Uterus (tissue), 2 donors: ENCODE measurements at regions not wholly inside any gene's neighbourhood (a gene's known extent, or its start where the extent isn't known, plus 50 kb on each side); places are given as distances from the start of the nearest gene placed in this dataset.

Experiments used
- POLR2A ChIP-seq, 2 donors: fragments of 450-650 bp; IDR thresholded peaks; one replicate each; pipeline ENCODE4 v1.6.1; 2016; ENCODE audit warnings: antibody characterized with exemption in 2 of 2, mild to moderate bottlenecking in 1 of 2, moderate library complexity in 1 of 2
- TF ChIP-seq, protein P1 (sequence below), 4 experiments: fragments of 200-600 bp in 2 of 4; fragments of 450-650 bp in 2 of 4; sonication (generic) in 2 of 4; IDR thresholded peaks; one replicate each; pipeline ENCODE4 v1.5.1; 2016 to 2019; ENCODE audit warnings: antibody characterized with exemption in 4 of 4, mild to moderate bottlenecking in 2 of 4, moderate library complexity in 1 of 4

DNA sequence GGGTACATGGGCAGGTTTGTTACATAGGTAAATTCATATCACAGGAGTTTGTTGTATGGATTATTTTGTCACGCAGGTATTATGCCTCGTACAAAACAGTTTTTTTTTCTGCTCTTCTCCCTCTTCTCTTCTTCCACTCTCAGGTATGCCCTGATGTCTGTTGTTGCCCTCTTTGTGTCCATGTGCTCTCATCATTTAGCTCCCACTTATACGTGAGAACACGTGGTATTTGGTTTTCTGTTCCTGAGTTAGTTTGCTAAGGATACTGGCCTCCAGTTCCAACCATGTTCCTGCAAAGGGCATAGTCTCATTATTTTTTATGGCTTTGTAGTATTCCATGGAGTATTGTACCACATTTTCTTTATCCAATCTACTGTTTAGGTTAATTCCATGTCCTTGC lies 65.7 kb downstream of the UNC5CL start:
- TF ChIP-seq POLR2A (IDR thresholded peaks at IDR 0.05): no peak
- TF ChIP-seq, protein P1, sequence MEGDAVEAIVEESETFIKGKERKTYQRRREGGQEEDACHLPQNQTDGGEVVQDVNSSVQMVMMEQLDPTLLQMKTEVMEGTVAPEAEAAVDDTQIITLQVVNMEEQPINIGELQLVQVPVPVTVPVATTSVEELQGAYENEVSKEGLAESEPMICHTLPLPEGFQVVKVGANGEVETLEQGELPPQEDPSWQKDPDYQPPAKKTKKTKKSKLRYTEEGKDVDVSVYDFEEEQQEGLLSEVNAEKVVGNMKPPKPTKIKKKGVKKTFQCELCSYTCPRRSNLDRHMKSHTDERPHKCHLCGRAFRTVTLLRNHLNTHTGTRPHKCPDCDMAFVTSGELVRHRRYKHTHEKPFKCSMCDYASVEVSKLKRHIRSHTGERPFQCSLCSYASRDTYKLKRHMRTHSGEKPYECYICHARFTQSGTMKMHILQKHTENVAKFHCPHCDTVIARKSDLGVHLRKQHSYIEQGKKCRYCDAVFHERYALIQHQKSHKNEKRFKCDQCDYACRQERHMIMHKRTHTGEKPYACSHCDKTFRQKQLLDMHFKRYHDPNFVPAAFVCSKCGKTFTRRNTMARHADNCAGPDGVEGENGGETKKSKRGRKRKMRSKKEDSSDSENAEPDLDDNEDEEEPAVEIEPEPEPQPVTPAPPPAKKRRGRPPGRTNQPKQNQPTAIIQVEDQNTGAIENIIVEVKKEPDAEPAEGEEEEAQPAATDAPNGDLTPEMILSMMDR (IDR thresholded peaks at IDR 0.05): no peak
